ENCODE measurements at regions not wholly inside any gene's neighbourhood (a gene's known extent, or its start where the extent isn't known, plus 50 kb on each side); places are given as distances from the start of the nearest gene placed in this dataset.

- H3K27me3 Mint-ChIP-seq (ENCODE audit: unreplicated experiment): peaks cover 1% of the 10 kb centered on the region
- no peak for DNase-seq (ENCODE audit: low spot score)
- H3K9me3 Mint-ChIP-seq (ENCODE audit: unreplicated experiment): no peaks in the 10 kb centered on the region
- no peak for TF ChIP-seq CTCF (IDR thresholded peaks at IDR 0.05; ENCODE audit: unreplicated experiment)
- no peak overlapping the region for H3K27ac Mint-ChIP-seq (ENCODE audit: unreplicated experiment)
- peaks cover 2% of the 10 kb centered on the region for H3K4me1 Mint-ChIP-seq (ENCODE audit: unreplicated experiment)
- no peak overlapping the region for H3K4me3 Mint-ChIP-seq (ENCODE audit: unreplicated experiment)
- no peaks in the 10 kb centered on the region for H3K36me3 Mint-ChIP-seq (ENCODE audit: low read depth, unreplicated experiment)
Observed at GRCh38 chr16:26546573-26546972, 520.2 kb upstream of the C16orf82 start.

- Mint-ChIP-seq H3K27me3 (ENCODE audit: unreplicated experiment) (peaks cover 1% of the 10 kb centered on the region), H3K9me3 (ENCODE audit: unreplicated experiment) (no peaks in the 10 kb centered on the region), H3K4me1 (ENCODE audit: unreplicated experiment) (peaks cover 6% of the 10 kb centered on the region), H3K27ac (ENCODE audit: unreplicated experiment) (no peak overlapping the region), H3K36me3 (ENCODE audit: low read depth, unreplicated experiment) (no peaks in the 10 kb centered on the region), H3K4me3 (ENCODE audit: unreplicated experiment) (no peak overlapping the region)
- TF ChIP-seq CTCF (IDR thresholded peaks at IDR 0.05; ENCODE audit: unreplicated experiment): no peak
- no peak for DNase-seq (ENCODE audit: low spot score)
Observed at GRCh38 chr16:26547681-26548080, 519.0 kb upstream of the C16orf82 start.

DNA sequence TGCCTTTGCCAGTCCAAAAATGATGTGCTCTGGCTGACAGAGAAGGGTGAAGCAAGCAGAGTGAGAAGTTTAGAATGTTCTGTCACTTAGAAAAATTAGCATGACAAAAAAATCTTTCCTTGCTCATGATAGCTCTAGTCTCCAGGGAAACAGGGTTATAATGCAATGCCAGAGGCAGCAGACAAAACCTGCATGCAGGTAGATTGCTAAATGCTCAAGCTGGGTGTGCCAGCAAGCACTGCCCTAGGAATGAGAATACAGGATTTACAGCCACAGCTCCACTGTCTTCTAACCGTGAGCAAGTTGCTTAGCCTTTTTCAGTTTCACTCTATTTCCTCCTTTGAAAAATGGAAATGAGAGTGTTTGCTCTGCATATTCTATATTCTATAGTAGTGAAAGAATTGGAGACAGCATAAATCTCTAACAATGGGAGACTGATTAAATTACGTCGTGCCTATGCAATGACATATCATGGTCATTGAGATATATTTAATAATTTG, 516.6 kb upstream of the C16orf82 start:
- H3K9me3 Mint-ChIP-seq (ENCODE audit: unreplicated experiment): no peaks in the 10 kb centered on the region
- DNase-seq (ENCODE audit: low spot score): no peak
- H3K27ac Mint-ChIP-seq (ENCODE audit: unreplicated experiment): no peak overlapping the region
- H3K27me3 Mint-ChIP-seq (ENCODE audit: unreplicated experiment): peaks cover 1% of the 10 kb centered on the region
- H3K4me3 Mint-ChIP-seq (ENCODE audit: unreplicated experiment): no peak overlapping the region
- peaks cover 6% of the 10 kb centered on the region for H3K4me1 Mint-ChIP-seq (ENCODE audit: unreplicated experiment)
- TF ChIP-seq CTCF (IDR thresholded peaks at IDR 0.05; ENCODE audit: unreplicated experiment): no peak
- H3K36me3 Mint-ChIP-seq (ENCODE audit: low read depth, unreplicated experiment): no peaks in the 10 kb centered on the region

DNA sequence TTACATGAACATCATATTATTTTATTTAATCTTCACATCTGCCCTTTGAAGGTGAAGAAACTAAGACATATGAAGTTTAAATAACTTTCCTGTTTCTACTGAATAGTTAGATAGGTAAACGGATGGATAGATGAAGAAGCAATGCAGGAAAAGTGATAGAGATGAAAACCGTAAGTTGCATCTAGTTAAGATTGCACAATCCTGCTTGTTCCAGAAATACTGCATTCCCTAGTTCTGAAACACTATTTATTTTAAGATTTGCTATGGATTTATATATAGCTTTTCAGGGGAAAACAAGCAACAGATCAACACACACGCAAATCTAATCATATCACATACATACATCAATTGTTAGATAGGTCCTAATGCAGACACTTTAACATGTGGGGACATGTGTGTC, 512.7 kb upstream of the C16orf82 start:
- Mint-ChIP-seq H3K36me3 (ENCODE audit: low read depth, unreplicated experiment) (no peaks in the 10 kb centered on the region), H3K27ac (ENCODE audit: unreplicated experiment) (no peak overlapping the region), H3K27me3 (ENCODE audit: unreplicated experiment) (no peaks in the 10 kb centered on the region), H3K4me3 (ENCODE audit: unreplicated experiment) (no peak overlapping the region), H3K9me3 (ENCODE audit: unreplicated experiment) (no peaks in the 10 kb centered on the region), H3K4me1 (ENCODE audit: unreplicated experiment) (peaks cover 6% of the 10 kb centered on the region)
- no peak for DNase-seq (ENCODE audit: low spot score)
- no peak for TF ChIP-seq CTCF (IDR thresholded peaks at IDR 0.05; ENCODE audit: unreplicated experiment)

GRCh38 chr16:26561303-26561702, 505.4 kb upstream of the C16orf82 start:
- no peak overlapping the region for H3K27ac Mint-ChIP-seq (ENCODE audit: unreplicated experiment)
- H3K36me3 Mint-ChIP-seq (ENCODE audit: low read depth, unreplicated experiment): no peaks in the 10 kb centered on the region
- no peak overlapping the region for H3K4me3 Mint-ChIP-seq (ENCODE audit: unreplicated experiment)
- no peak for TF ChIP-seq CTCF (IDR thresholded peaks at IDR 0.05; ENCODE audit: unreplicated experiment)
- peaks cover 5% of the 10 kb centered on the region for H3K9me3 Mint-ChIP-seq (ENCODE audit: unreplicated experiment)
- no peak for DNase-seq (ENCODE audit: low spot score)
- H3K27me3 Mint-ChIP-seq (ENCODE audit: unreplicated experiment): peaks cover 5% of the 10 kb centered on the region
- no peaks in the 10 kb centered on the region for H3K4me1 Mint-ChIP-seq (ENCODE audit: unreplicated experiment)

All from endothelial cell (in vitro differentiated cells).